ENCODE measurements at regions not wholly inside any gene's neighbourhood (a gene's known extent, or its start where the extent isn't known, plus 50 kb on each side); places are given as distances from the start of the nearest gene placed in this dataset.

DNA sequence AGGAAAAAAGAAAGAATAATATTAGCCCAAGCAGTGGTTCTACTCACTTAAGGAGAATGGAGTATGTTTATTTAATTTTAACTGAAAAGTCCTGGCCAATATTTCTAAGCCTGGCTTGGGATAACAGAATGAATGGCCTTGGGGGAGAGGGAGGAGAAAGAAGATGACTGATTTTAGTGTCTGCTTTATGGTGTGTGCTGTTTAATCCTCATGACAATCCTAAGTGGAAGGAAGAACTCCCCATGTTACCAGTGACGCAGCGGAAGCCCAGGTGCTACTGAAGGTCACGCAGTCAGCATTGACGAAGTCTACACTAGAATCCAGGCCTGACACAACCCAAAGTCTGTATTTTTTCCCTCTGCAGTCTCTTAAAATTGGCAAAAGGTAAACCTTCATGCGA, 50.5 kb downstream of the PALM2AKAP2 start:
- DNase-seq (ENCODE audit: low read depth) = no peak

DNA sequence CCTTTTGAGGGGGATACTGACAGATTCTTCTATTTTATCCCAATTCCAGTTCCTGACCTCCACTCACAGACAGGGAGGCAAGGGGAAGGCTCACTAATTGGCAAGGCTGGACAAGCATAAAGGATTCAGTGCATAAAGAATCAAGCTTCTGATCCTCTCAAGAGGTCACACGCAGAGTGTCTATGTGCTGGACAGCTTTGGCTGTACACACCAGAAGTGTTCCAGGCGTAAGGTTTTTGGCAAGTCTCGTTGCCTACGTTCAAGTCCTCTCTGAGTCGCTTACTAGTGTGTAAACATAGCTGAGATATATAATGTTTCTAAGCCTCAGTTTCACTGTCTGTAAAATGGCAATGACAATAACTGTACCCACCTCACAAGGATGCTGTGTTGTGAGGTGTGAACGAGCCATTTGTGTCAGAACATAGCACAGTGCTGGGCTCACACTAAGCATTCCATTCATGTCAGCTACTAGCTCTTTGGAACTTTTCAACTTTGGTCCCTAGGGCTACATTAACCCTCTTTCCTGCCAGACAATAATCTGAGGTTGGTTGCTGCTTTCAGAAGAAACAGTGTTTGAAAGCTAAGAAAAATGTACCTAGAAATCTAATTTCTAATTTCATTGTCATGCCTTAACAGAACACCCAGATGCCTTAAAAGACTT, 52.1 kb downstream of the PALM2AKAP2 start:
- DNase-seq (ENCODE audit: low read depth) = no peak

DNA sequence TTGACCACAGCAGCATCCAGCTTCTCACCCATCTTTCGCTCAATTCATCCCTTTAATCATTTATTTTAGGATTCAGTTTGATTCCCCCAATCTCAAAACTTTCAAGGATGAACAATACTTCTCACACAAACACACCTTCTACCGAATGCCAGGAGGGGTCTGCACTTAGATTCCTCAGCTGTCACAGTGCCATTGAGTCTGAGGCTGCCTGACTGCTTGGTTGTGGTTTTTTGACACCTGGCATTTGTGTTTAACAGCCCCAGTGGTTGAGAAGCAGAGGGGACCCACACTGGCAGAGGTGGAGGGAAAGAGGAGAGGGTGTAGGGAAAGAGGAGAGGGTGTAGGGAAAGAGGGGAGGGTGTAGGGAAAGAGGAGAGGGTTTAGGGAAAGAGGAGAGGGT, 54.9 kb downstream of the PALM2AKAP2 start:
- DNase-seq (ENCODE audit: low read depth) = no peak

- DNase-seq (ENCODE audit: low read depth) = no peak
These were observed 63.6 kb downstream of the PALM2AKAP2 start for GRCh38 chr9:109843641-109844040.

- no peak for DNase-seq (ENCODE audit: low read depth)
These were observed 65.2 kb downstream of the PALM2AKAP2 start for GRCh38 chr9:109845226-109845625.

DNA sequence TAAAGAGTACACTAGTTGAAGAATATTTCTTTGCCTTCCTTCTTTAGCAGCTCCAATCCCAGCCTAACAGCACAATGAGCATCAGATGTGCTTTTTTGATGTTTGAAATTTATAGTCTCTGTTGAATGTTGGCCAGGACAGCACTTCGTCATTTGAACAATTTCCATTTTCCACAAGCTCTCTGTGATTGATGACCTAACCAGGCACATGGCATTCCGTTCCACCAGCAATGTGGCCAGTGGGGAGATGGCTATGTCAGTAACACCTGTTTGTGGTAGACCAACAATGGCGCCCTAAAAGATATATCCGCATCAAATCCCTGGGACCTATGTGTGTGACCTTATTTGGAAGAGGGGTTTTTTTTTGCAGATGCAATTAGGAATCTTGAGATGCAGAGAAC, 66.8 kb downstream of the PALM2AKAP2 start:
- no peak for DNase-seq (ENCODE audit: low read depth)

DNA sequence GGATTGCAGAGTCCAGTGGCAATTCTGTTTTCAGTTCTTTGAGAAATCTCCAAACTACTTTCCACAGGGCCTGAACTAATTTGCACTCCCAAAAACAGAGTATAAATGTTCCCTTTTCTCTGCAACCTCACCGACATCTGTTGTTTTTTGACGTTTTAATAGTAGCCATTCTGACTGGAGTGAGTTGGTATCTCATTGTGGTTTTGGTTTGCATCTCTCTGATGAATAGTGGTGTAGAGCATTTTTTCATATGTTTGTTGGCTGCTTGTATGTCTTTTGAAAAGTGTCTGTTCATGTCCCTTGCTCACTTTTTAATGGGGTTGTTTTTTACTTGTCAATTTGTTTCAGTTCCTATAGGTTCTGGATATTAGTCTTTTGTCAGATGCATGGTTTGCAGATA, 72.6 kb downstream of the PALM2AKAP2 start:
- no peak for DNase-seq (ENCODE audit: low read depth)

- DNase-seq (ENCODE audit: low read depth) = no peak
These were observed 75.5 kb downstream of the PALM2AKAP2 start for GRCh38 chr9:109855540-109855939.

DNA sequence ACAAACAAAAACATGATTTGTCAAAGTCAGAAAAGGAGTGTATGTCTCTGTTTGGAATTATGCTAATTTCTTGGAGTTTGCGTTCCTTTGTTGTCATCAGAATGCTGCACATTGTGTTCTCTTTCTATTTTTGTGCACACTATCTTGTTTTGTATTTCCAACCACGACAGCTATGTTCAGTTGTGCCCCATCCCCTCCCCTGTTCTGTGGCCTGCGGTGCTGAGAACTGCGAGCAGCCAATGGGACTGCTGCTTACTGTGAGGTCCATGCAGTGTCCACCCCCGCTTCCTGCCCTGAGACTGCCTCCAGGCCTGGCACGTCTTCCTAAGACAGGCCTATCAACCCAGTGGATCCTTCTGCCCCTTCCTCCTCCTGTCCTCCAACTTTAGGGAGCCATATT, 76.8 kb downstream of the PALM2AKAP2 start:
- no peak for DNase-seq (ENCODE audit: low read depth)

GRCh38 chr9:109857336-109857735, 77.3 kb downstream of the PALM2AKAP2 start:
- DNase-seq (ENCODE audit: low read depth) = no peak

GRCh38 chr9:109859447-109859846, 79.4 kb downstream of the PALM2AKAP2 start:
- no peak for DNase-seq (ENCODE audit: low read depth)

DNA sequence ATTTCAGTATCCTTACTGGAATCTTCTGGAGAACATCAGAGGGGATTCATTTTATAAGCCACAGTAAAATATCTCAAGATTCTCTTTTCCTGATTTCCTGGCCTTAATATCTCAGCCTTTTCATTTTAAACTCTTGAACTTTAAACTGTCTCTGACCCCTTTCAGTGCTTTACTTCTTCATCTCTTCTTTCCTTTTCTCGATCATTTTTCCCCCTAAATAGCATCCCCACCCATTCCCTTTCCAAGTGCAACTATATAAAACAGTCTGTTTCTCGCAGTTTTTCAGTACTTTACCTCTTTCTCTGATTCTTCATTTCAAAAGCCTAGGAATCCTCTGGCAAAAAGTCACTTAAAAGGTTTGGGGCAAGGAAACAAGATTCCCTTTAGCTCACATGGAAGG, 80.5 kb downstream of the PALM2AKAP2 start:
- DNase-seq (ENCODE audit: low read depth) = no peak

DNA sequence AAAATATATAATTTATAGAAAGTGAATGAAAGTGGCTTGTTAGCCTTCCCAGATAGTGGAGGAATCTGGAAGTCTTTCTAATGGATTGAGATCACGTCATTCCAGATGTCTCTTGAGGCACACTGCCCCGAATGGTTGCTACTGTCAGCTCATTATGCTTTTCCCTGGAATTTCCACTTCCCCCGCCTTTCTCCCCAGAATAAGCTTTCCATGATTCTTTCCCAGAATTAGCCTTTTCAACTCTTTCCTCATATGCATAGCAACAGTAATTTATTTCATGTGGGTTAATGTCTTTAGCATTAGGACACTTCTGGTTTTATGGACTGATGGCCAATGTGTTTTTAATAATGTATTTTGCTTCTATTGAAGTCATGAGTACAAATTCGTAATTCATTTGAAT, 81.5 kb downstream of the PALM2AKAP2 start:
- no peak for DNase-seq (ENCODE audit: low read depth)

DNA sequence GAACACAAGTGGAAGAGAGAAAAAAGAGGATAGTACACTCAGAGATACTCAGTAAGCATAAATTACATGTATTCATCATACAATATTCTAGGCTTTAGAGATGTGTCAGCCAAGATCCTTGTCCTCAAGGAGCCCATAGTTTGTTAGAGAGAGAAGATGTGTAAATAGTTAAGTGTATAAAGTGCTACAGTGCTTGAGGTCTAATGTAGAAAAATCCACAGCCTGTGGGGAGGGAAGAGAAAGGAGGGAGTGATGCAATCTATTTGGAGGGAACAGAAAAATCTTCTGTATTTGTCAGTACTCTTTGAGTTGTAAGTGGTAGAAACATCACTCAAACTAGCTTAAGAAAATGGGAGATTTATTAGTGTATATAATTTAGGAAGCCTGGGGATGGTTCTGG, 81.9 kb downstream of the PALM2AKAP2 start:
- DNase-seq (ENCODE audit: low read depth) = no peak

GRCh38 chr9:109862452-109862851, 82.5 kb downstream of the PALM2AKAP2 start:
- DNase-seq (ENCODE audit: low read depth) = no peak

DNA sequence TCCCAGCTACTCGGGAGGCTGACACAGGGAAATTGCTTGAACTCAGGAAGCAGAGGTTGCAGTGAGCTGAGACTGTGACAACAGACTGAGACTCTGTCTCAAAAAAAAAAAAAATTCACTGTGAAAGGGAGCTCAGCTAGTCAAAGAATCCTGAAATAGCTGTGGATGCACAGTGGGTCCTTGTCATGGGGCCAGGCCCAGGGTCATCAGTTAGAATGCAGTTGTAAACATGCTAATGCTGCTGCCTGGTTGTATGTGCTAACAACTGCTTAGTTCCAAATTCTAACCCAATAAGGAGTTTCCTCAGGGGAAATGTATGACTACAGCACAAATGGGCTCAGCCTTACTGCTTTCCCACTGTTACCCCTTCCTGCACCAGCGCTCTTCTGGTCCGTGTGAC, 84.0 kb downstream of the PALM2AKAP2 start:
- DNase-seq (ENCODE audit: low read depth) = no peak

- DNase-seq (ENCODE audit: low read depth) = no peak
These were observed 85.5 kb downstream of the PALM2AKAP2 start for GRCh38 chr9:109865521-109865920.

- no peak for DNase-seq (ENCODE audit: low read depth)
These were observed 88.2 kb downstream of the PALM2AKAP2 start for GRCh38 chr9:109868207-109868606.

DNA sequence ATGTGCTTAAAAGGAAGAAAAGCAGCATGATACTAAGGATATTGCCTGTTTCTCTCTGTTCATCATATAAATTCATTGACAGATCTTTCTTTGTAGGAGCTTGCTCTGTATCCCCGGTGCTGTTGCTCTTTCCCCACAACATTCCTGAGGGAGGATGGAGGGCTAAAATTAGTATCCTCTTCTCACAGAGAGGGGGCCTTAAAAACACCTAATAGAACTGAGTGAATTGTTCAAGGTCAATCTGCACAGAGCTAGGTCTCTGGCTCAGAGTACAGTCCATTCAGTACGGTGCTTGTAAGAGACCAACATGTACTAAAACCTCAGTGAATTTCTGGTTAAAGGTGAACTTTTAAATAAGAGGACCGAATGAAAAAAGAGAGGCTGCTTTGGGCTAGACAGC, 88.7 kb downstream of the PALM2AKAP2 start:
- no peak for DNase-seq (ENCODE audit: low read depth)

DNA sequence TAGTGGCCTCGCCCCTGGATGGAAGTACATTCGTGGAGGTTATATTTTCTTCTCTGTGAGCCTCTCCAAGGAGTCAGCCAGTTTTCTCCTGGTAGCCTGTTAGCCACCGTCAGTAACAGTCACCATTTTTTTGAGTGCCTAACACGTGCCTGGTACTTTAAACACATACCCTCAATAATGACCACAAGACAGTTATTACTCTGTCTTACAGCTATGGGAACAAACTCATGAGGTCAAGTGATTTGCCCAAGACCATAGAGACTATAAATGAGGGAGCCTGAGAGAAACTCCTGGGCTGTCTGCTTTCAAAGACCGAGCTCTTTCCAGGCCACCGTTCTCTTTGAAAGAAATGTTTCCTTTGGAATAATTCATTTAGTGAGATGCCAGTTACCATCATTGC, 90.4 kb downstream of the PALM2AKAP2 start:
- DNase-seq (ENCODE audit: low read depth) = no peak

- DNase-seq (ENCODE audit: low read depth) = no peak
These were observed 92.9 kb downstream of the PALM2AKAP2 start for GRCh38 chr9:109872901-109873300.

DNA sequence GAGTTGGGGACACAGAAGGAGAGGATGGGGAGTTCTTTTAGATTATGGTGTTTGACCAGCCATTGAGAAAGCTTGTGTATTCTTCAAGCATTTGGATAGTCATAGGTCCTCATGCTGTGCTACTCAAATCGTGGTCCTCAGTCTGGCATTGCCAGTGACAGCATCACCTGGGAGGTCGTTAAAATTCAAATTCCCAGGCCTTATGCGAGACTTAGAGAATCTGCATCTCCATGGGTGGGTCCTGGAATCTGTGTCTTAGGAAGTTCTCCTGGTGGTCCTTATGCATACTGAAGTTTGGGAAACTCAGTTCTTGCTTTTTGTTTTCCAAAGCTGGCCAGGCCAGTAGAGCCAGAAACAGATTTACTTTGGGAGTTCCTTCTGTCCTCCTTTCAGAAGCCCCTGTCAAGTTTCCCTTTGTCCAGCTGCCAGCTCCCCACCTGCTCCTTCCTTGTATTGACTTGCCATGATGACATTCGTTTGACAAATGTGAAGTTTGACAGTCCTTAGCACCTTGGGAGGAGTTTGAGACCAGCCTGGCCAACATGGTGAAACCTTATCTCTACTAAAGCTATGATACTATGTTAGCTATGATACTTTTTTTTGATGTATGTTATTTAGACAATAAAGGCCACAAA, 95.6 kb downstream of the PALM2AKAP2 start:
- DNase-seq (ENCODE audit: low read depth) = no peak
